Caco-2 (cell line): ENCODE measurements at regions not wholly inside any gene's neighbourhood (a gene's known extent, or its start where the extent isn't known, plus 50 kb on each side); places are given as distances from the start of the nearest gene placed in this dataset.

Source experiments
- BruUV-seq: library from RNA; stranded (reverse); fragments of 400-500 nt; replicated peaks from 2 replicates; lab custom pipeline; 2021; lab: Mats Ljungman, UMichigan
- CTCF ChIA-PET: fragments of 300-600 bp; sonication (Branson Sonifier 250); formaldehyde crosslinking; loops from one replicate; lab custom pipeline; 2022; ENCODE audit warnings: antibody characterized with exemption; lab: Charles Lee
- POLR2A ChIA-PET: fragments of 300-600 bp; sonication (Branson Sonifier 250); formaldehyde crosslinking; loops from one replicate; lab custom pipeline; 2022; ENCODE audit warnings: antibody characterized with exemption; lab: Charles Lee
- DNase-seq, 2 experiments: peaks; one replicate each; pipeline versions ENCODE4 v3.0.0 to v3.0.0-alpha.2; 2020 to 2022
- H3K27me3 ChIP-seq: replicated peaks from 2 replicates; pipeline ENCODE4 v1.6.0; 2011; ENCODE audit warnings: low read length; ENCODE audit not compliant: control insufficient read depth, insufficient read depth
- H3K36me3 ChIP-seq: 2 replicates; pipeline ENCODE4 v1.5.1; 2011; ENCODE audit warnings: low read length; ENCODE audit not compliant: control insufficient read depth, insufficient read depth
- H3K4me1 ChIP-seq: fragments of 250-450 bp; sonication (Bioruptor Pico); 2 replicates; pipeline ENCODE4 v1.5.1; 2020; ENCODE audit warnings: mild to moderate bottlenecking
- H3K4me3 ChIP-seq: 2 replicates; pipeline ENCODE4 v1.5.1; 2011; ENCODE audit warnings: low read depth, mild to moderate bottlenecking, control low read depth, low read length
- H3K9me3 ChIP-seq: fragments of 250-450 bp; sonication (Bioruptor Pico); 2 replicates; pipeline ENCODE4 v1.5.1; 2020; ENCODE audit warnings: mild to moderate bottlenecking, moderate library complexity
- H3K27ac Mint-ChIP-seq: one replicate; pipeline ENCODE4 v1.8.0; 2022; ENCODE audit warnings: mixed read lengths; ENCODE audit not compliant: unreplicated experiment
- H3K27me3 Mint-ChIP-seq: one replicate; pipeline ENCODE4 v1.8.0; 2022; ENCODE audit warnings: mixed read lengths; ENCODE audit not compliant: insufficient read depth, unreplicated experiment
- H3K36me3 Mint-ChIP-seq: one replicate; pipeline ENCODE4 v1.8.0; 2022; ENCODE audit warnings: mild to moderate bottlenecking, mixed read lengths; ENCODE audit not compliant: insufficient read depth, unreplicated experiment
- H3K4me1 Mint-ChIP-seq: one replicate; pipeline ENCODE4 v1.8.0; 2022; ENCODE audit warnings: low read depth, mixed read lengths; ENCODE audit not compliant: unreplicated experiment
- H3K4me3 Mint-ChIP-seq: one replicate; pipeline ENCODE4 v1.8.0; 2022; ENCODE audit warnings: mild to moderate bottlenecking, moderate library complexity, mixed read lengths; ENCODE audit not compliant: unreplicated experiment
- H3K9me3 Mint-ChIP-seq: one replicate; pipeline ENCODE4 v1.8.0; 2022; ENCODE audit warnings: mixed read lengths; ENCODE audit not compliant: unreplicated experiment
- CTCF ChIP-seq, 2 experiments: fragments of 200-600 bp in 1 of 2; IDR thresholded peaks; 1 replicate in 1 of 2; 2 replicates in 1 of 2; pipeline versions ENCODE4 v1.5.1 to v1.8.0; 2011 to 2022; ENCODE audit warnings: antibody characterized with exemption in 1 of 2, control low read depth in 1 of 2, inconsistent platforms in 1 of 2, low read depth in 1 of 2, low read length in 1 of 2, mild to moderate bottlenecking in 1 of 2, moderate library complexity in 1 of 2; ENCODE audit not compliant: insufficient read depth in 1 of 2, severe bottlenecking in 1 of 2, unreplicated experiment in 1 of 2
- intact Hi-C: fragments of 100-400 bp; cut with micrococcal nuclease; formaldehyde crosslinking; loops from one replicate; pipeline ENCODE4 v1.10.0; 2022; ENCODE audit not compliant: unreplicated experiment

GRCh38 chr12:69015017-69015416 lies 82.0 kb upstream of the CPM start:
- H3K4me1 Mint-ChIP-seq = peaks cover 7% of the 10 kb centered on the region
- DNase-seq = no peak
- peaks cover 19% of the 10 kb centered on the region for H3K9me3 Mint-ChIP-seq
- H3K36me3 Mint-ChIP-seq = no peaks in the 10 kb centered on the region
- intact Hi-C loops = no loop called here
- Histone ChIP-seq H3K4me1 (peaks cover 7% of the 10 kb centered on the region; the same call in 1 of the 2 replicates), H3K27me3 (no peaks in the 10 kb centered on the region), H3K4me3 (no peak overlapping the region), H3K36me3 (no peaks in the 10 kb centered on the region), H3K9me3 (no peaks in the 10 kb centered on the region)
- TF ChIP-seq CTCF (IDR thresholded peaks at IDR 0.05; ENCODE audit: insufficient read depth in 1 of 2, low read depth in 1 of 2, low read length in 1 of 2, severe bottlenecking in 1 of 2, unreplicated experiment in 1 of 2) = no peak
- no peaks in the 10 kb centered on the region for H3K27me3 Mint-ChIP-seq
- BruUV-seq = no TSS peak
- ChIA-PET CTCF (no interaction called here), POLR2A (no interaction called here)
- no peak overlapping the region for H3K27ac Mint-ChIP-seq
- H3K4me3 Mint-ChIP-seq = no peak overlapping the region

GRCh38 chr12:69015831-69016230 lies 82.9 kb upstream of the CPM start:
- POLR2A ChIA-PET = no interaction called here
- intact Hi-C loops = no loop called here
- no TSS peak for BruUV-seq

GRCh38 chr12:69019082-69019481 lies 86.1 kb upstream of the CPM start:
- Mint-ChIP-seq H3K4me1 (peaks cover 4% of the 10 kb centered on the region), H3K27me3 (no peaks in the 10 kb centered on the region), H3K27ac (no peak overlapping the region), H3K36me3 (no peaks in the 10 kb centered on the region), H3K4me3 (no peak overlapping the region), H3K9me3 (peaks cover 10% of the 10 kb centered on the region)
- ChIA-PET POLR2A (no interaction called here), CTCF (no interaction called here)
- no peaks in the 10 kb centered on the region for H3K27me3 ChIP-seq
- H3K4me3 ChIP-seq = no peak overlapping the region
- no peaks in the 10 kb centered on the region for H3K36me3 ChIP-seq
- no peak for TF ChIP-seq CTCF (IDR thresholded peaks at IDR 0.05; ENCODE audit: insufficient read depth in 1 of 2, low read depth in 1 of 2, low read length in 1 of 2, severe bottlenecking in 1 of 2, unreplicated experiment in 1 of 2)
- intact Hi-C loops = no loop called here
- BruUV-seq = no TSS peak
- H3K4me1 ChIP-seq = peaks cover 2% of the 10 kb centered on the region; the same call in 1 of the 2 replicates
- no peak for DNase-seq
- H3K9me3 ChIP-seq = no peaks in the 10 kb centered on the region; the same call in 1 of the 2 replicates

More at GRCh38 chr12:69015831-69016230, 82.9 kb upstream of the CPM start:
- no peak overlapping the region for H3K4me3 Mint-ChIP-seq
- Histone ChIP-seq H3K4me1 (peaks cover 7% of the 10 kb centered on the region; the same call in 1 of the 2 replicates), H3K27me3 (no peaks in the 10 kb centered on the region), H3K36me3 (no peaks in the 10 kb centered on the region), H3K4me3 (no peak overlapping the region), H3K9me3 (no peaks in the 10 kb centered on the region; the same call in 1 of the 2 replicates)
- H3K27ac Mint-ChIP-seq = no peak overlapping the region
- TF ChIP-seq CTCF (IDR thresholded peaks at IDR 0.05; ENCODE audit: insufficient read depth in 1 of 2, low read depth in 1 of 2, low read length in 1 of 2, severe bottlenecking in 1 of 2, unreplicated experiment in 1 of 2) = no peak
- CTCF ChIA-PET = interaction anchor here (0.5 kb wide), 1 partner anchor 43 kb away, joined by 4 read pairs; no protein-coding TSS in a partner anchor
- no peaks in the 10 kb centered on the region for H3K36me3 Mint-ChIP-seq
- no peak for DNase-seq
- H3K27me3 Mint-ChIP-seq = no peaks in the 10 kb centered on the region
- H3K4me1 Mint-ChIP-seq = peaks cover 7% of the 10 kb centered on the region
- H3K9me3 Mint-ChIP-seq = peaks cover 26% of the 10 kb centered on the region
